ENCODE measurements at regions not wholly inside any gene's neighbourhood (a gene's known extent, or its start where the extent isn't known, plus 50 kb on each side); places are given as distances from the start of the nearest gene placed in this dataset.
A peak's percentile ranks its signal among the peaks of the same experiment; 100 is the strongest.

- no peak for DNase-seq (ENCODE audit: low read depth)
Observed at GRCh38 chr7:40921589-40922315, 781.1 kb downstream of the INHBA start.

GRCh38 chr7:40918701-40919271 is 784.0 kb downstream of the SUGCT start:
- DNase-seq (ENCODE audit: low read depth): peak; percentile 60

- DNase-seq (ENCODE audit: low read depth): no peak
Observed at GRCh38 chr7:40916813-40917212, 782.0 kb downstream of the SUGCT start.

- DNase-seq (ENCODE audit: low read depth): no peak
Observed at GRCh38 chr7:40915071-40915470, 780.3 kb downstream of the SUGCT start.

All from HS-27A (cell line).